ENCODE measurements at regions not wholly inside any gene's neighbourhood (a gene's known extent, or its start where the extent isn't known, plus 50 kb on each side); places are given as distances from the start of the nearest gene placed in this dataset.

DNA sequence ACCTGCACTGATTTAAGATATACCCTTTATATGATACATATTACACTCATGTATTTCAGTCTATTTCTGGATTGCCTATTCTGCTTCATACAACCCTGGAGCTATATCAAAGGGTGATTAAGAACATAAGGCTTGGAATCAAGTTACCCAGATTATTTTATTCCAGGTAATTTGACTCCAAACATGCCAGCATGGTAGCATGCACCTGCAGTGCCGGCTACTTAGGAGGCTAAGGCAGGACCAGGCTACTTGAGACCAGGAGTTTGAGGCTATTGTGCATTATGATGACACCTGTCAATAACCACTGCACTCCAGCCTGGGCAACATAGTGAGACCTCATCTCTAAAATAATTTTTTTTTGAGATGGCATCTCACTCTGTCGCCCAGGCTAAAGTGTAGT, 50.4 kb upstream of the NEO1 start:
- DNase-seq = peak in 2 of 3 experiments; percentile 19 to 52

DNA sequence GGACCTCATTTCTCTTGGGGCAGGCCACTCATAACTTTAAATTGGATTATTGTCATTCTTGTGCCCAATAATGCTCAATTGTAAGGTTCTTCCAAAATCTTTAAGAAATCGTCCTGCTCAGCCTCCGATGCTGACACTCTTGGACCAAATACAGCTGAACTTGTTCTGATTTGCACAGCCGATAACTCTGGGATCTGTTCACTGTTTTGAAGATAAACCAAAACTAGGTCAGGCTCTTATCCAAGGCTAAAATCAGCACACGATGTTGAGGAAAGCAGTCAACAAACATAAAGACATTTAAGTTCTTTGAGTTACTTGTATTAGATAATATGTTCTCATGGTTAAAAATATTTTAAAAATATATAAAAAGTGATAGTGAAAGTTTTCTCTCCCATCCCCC, 52.0 kb upstream of the NEO1 start:
- no peak for DNase-seq

DNA sequence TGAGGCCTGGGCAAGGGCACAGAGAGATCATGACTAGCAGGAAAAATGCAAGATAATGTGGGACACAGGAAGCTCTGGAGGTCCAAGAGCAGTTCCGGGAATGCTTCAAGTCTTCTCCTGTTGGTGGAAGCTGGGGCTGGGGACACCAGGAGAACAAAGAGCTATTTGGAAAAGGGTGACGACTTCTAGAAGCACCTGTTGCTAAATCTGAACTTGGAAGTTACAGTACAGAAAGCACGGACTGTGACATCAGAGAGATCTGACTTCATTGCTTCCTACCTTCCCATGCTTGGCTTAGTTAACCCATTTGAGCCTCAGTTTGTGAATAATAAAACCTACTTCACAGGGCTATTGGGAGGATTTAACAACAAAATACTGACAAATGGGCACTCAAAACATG, 52.7 kb upstream of the NEO1 start:
- no peak for DNase-seq

DNA sequence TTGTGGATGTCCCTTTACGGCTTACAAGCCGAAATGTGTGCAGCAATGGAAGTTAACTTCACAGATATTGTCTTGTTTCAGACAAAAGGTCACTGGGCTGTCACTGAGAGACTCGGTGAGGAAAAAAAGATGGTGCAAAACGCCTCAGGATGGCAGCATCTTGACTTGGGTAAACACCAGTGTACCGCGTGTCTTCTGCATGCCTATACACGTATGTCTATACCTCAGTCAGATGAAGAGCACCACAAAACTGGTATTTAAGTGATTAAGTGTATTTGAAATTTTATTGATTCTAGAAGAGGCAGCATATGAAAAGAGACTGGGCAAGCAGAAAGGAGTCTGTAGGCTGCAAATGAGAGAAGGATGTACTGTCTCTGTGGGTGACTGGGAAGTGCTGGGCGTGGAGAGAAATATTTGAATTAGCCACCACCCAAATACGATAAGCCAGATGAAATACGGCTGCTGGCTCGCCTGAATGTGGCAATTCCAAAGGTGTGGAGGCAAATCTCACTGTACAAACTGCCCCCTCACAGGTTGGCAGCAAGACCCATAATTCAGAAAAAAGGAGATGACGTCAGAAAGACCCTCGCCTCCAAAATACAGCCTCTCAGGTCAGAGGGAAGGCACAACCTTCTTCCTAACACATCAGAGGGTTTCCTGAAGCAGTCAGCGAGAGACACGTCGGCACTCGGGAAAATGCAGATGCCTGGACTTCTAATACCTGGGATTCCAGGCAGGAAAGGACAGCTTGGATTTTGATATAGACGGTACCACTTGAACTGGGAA, 53.4 kb upstream of the NEO1 start:
- no peak for DNase-seq

DNA sequence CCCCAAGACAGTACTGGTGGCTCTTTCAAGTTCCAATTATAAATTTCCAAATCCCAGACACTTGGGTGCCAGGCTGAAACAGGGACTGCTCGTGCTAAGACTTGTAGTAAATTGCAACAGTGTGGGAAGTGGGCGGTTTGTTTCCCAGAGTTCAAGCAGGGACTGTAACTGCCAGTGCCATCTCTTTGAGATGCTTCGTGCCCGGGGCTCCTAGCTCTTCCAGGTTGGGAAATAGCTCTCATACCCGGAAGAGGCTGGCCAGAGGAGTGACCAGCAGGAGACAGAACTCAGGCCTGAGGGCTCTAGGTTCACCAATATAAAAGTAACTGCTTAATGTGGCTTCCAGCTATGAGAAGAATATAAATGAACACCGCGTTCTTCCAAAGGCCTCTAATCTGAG, 54.0 kb upstream of the NEO1 start:
- no peak for DNase-seq

DNA sequence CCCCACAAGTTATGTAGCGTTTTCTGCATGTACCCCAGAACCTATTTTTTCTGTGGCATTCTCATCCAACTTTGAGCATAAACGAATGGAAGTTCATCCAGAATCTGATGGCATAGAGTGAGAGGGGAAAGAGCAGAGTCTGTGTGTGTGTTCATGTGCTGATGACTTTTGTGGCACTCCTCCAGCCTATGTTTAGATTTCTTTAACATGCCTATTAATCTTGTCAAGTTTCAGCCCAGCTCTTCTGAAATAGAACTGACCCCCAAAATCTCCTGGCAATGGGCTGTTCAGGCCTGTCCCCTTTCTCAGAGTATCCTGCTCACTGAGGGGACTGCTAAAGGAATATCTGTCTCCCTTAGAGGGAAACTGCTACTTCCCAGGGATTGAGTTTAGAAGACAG, 56.4 kb upstream of the NEO1 start:
- peak in 2 of 3 experiments; percentile 26 to 48 for DNase-seq

DNA sequence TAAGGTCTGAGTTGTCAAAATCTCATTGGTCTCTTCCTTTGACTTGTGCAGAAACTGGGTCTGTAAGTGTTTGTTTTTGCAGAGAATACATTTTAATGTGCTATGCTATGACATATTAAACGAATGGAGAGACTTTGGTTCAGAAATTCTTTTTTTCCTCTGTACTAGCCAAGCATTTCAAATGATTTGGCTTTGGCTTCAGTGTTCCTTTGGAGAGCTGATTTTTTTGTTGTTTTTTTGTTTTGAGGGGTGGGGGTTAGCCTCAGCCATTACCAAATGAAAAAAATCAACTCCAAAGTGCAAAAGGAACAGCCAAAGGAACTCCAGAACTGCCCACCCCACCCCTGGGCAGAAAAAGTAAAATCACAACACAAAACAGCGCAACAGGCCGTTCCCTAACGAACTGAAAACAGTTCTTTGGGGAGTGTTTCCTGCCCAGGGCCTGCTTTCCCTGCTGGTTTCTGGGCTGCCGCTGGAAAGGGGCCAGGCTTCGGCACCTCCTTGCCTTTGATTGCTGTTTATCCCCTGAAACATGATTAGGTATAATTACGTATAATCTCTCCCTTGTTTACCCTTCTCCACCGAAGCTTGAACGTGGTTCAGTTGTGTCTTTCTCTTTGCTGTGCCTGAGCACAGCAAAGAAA, 57.6 kb upstream of the NEO1 start:
- DNase-seq = peak in 2 of 3 experiments; percentile 83 to 96

DNA sequence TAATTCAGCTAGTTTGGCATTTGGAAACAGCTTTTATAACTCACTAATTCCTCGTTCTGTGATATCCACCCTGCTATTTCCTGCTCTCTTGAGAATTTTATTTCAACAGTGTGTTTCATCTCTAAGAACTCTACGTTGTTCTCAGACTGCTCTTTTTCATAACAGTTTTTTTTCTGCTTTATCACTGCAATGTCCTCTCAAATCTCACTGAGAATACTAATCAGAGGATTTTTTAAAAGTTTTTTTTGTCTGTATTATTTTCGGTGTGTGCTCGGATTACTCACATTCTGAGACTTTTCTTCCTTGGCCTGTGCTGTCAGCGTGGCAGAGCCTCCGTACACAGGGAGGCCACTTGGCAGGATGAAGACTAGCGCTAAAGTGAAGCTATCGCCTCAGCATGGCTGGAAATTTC, 59.4 kb upstream of the NEO1 start:
- DNase-seq = no peak

DNA sequence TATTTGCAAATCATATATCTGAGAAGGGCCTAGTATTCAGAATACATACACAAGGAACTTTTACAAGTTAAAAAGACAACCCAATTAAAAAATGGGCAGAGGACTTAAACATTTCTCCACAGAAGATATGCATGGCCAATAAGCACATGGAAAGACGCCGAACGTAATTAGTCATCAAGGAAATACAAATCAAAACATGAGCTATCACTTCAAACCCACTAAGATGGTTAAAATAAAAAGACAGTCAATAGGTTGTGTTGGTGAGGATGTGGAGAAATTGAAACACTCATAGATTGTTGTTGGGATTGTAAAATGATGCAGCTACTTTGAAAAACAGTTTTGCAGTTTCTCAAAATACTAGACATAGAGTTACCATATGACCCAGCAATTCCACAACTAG, 61.2 kb upstream of the NEO1 start:
- DNase-seq = no peak

DNA sequence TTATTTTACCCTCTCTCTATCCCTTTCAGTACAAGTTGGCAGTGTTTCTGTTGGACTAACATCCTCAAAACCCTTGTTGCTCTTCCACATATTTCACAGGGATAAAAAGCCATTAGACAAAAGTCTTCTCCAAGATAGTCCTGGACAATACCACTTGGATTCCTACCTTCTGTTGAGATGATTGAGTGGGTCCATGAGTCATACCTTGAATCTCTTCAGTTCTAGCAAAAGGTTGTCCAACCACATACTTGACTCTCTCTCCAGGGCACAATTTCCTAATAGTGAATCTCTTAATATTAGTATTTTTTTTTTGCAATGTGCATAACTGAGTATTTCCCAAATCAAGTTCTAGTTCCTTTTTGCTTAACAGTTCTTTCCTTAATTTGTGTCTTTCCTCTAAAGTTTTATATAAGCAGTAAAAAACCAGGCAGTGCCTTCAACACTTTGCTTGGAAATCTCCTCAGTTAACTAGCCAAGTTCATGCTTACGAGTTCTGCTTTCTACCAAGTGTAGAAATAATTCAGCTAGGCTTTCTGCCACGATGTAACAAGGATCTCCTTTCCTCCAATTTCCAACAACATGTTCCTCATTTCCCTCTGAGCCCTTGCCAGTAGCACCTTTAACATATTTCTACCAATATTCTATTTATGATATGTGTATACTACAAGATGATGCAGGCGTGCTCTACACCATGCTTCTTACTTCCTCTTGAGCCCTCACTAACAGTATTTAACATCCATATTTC, 68.3 kb upstream of the NEO1 start:
- no peak for DNase-seq

DNA sequence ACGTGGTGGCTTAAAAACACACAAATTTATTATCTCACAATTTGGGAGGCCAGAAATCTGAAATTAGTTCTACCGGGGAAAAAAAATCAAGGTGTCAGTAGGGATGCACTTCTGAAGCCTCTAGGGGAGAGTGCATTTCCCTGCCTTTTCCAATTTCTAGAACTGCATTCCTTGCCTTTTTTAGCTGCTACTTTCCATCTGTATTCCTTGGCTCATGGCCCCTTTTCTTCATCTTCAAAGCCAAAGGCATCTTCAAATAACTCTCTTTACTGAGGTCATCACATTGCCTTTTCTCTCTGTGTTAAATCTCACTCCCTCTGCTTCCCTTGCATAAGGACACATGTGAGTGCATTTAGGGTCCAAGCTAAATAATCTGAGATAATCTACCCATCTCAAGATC, 69.5 kb upstream of the NEO1 start:
- no peak for DNase-seq

DNA sequence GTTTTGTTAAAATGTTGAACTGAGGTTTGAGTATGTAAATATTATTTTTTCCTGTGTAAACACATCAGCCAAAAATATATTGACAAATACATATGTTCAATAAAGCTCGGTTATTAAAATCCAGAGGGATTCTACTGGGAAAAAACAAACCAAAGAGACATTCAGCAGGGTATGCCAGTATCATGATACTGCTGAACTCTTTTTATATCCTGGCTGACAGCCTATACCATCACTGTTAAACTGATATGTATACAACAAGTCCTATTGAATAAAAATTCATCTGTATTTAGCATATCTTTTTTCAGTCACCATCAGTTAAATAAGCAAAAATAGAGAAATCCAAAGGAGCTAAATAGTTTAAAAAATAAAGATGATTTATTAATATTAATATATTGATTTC, 71.6 kb upstream of the NEO1 start:
- DNase-seq = no peak

DNA sequence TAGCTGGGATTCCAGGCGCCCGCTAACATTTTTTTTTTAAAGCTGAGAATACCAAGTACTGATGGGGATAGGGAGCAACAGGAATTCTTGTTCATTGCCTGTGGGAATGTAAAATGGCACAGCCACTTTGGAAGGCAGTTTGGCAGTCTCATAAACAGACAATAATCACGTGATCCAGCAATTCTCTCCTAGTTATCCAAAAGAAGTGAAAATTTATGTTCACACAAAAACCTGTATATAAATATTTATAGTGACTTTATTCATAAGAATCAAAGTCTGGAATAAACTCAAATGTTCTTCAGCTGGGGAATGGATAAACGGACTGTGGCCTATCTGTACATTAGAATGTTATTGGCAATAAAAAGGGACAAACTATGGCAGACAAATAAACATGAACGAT, 72.5 kb upstream of the NEO1 start:
- no peak for DNase-seq

DNA sequence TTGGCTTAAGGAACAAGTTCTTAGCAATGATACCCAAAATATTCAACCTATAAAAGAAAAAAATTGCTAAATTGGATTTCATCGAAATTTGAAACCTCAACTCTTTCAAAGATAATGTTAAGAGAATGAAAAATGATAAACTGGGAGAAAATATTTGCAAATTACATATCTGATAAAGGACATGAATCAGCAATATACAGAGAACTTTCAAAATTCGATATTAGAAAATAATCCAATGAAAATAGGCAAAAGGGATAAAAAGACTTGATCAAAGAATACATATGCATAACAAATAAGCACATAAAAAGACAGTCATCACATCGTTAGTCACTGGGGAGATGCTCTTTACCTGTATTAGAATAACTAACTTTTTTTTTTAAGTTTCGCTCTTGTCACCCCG, 73.0 kb upstream of the NEO1 start:
- no peak for DNase-seq

DNA sequence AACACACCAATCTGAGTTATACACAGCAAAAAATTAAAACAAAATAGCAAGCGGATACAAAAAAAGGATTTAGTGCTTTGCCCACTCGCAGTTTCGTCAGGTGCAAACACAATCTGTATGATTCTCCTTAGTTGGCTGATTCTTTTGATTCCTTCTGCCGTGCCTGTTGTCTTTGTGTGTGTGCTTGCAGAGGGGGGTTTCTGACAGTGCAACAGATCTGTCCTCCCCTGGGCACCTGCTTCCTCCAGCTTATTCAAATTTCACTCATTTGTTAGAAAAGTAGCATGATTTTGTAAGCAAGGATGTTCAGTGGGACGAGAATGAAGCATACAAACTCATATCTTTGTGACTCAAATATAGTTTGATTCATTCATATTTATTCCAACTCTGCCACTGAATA, 74.0 kb upstream of the NEO1 start:
- DNase-seq = no peak

DNA sequence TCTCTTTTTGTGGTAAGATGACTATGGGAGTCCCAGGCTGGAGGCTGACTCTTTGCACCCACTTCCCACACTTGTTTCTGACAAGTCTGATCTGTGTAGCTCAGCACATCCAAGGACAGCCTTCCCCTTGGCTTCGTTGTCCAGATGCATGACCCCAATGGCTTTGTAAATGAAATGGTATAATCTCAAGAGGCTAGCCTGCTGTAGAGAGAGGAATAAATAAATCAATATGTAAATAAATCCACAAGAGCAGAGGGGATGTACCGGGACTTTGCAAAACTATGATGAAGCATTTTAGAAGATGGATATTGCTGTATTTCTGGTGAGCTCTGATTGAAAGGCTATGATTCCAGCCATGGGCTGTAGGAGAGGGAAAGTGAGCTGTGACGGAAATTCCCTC, 79.9 kb upstream of the NEO1 start:
- no peak for DNase-seq

DNA sequence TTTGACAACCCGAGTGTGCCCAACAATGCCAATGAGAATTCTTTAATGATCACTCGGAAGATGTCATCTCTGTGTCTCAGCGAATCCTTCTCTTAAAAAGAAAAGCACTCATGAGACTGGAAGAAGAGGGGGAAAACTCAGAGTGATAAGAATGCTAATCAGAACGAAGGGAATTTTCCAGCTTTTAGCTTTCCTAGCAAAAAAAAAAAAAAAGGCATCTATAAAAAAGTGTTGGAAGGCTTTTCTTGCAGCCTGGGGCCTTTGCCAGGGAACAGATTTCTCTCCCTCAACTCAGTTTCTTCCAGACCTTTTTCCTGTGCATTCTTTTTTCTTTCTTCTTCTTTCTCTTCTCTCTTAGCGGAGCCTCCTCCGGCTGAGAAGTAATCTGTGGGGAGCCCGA, 80.5 kb upstream of the NEO1 start:
- no peak for DNase-seq

DNA sequence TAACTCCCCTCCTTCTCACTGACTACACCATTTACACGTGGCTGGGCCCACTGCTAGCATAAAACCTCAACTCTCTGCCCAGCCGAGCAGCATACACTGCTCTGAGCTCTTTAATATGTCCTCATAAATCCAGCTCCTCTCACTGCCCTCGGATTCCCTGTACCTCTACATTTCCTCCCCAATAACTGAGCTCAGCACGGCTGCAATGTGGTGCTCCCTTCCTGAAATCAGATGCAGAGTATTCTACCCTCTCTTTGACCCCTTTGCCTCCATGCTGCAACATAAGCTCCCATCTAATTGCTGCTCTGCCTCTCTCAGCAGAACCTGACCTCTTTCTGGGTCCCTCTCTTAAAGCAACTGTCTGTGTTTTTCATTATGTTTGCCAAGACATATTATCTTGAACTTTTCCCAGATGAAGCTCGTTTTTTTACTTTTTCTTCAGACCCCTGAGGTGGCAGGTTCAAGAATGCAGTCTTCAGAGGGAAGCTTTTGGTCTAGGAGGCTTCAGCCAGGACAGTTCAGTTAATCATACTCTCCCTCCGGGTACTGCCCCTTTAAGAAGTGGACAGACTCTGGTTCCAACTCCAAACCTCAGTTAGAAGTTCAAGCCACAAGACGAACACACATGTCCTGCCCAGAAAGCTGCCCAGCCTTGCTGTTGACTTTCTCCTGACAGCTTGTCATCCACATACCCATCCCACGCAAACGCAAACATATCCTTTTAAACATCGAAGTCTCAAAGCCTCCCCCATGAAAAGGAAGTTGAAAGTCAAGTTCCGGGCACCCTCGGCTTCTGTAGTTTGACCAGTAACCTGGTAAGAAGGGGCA, 81.1 kb upstream of the NEO1 start:
- no peak for DNase-seq

DNA sequence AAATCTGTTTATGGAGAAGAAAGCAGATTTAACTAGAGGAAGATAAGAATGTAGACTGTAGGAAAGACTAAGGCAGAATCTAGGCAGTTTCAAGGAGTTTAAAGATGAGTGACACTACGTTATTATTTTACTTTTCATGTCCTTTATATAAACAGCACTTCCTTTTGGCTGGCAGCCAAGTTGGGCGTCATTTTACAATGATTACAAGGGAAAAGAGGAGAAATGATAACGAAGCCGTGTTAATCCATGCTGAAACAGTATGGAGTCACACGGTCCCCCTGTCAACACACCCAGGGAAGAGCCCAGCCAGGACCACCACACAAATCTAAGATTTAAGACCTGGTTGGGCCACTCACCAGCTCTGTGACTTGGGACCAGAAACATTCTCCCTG, 83.7 kb upstream of the NEO1 start:
- peak; percentile 17 to 74 (median 37) for DNase-seq

DNA sequence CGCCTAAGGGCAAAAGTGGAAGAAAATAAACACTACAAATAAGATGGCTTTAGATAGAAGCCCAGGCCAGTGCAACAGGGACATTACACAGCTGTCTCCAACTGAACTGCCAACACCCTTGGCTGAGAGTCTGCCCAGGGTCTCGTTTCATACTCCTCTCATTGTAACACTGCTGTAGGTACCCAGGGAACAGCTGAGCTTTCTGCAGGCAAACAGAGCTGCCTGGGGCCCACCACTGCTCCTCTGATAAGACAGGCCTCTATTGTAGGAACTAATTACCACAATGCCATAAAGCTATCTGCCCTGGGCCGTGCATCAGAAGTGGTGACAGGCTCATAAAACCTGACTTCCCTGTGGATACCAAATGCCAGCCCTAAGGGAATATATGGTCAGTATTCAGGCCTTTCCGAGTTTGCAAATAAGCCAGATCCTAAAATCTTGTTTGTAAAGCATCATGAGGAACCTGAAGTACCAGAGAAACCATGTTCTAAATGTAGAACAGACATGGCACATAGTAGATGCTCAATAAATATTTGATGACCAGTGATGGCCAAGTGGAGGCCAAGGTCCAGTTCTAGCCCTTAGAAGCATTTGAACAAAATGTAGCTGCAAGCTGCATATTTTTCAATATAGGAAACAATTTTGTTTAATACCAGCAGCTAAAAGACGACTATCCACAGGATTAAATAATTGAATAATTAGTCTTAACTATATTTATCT, 84.3 kb upstream of the NEO1 start:
- peak in 1 of 3 experiments; percentile 41 for DNase-seq

DNA sequence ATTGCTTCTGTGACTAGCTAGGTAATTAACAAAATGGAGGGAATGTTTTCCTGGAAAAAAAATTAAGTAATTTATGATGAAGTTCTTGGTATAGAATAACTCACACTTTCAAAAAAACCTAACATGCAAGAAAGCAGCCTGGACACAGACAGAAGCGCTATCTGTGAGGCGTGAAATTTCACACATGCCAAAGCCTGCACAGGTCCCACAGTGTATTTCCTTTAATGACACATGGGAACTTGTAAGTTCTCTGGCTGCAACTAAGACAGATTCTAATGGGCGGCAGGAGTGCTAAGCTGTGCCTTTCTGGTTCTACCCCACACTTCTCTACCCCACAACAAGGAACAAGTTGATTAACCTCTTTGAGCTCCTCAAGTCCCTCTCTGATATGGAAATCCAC, 84.9 kb upstream of the NEO1 start:
- DNase-seq = peak in 1 of 3 experiments; percentile 41

DNA sequence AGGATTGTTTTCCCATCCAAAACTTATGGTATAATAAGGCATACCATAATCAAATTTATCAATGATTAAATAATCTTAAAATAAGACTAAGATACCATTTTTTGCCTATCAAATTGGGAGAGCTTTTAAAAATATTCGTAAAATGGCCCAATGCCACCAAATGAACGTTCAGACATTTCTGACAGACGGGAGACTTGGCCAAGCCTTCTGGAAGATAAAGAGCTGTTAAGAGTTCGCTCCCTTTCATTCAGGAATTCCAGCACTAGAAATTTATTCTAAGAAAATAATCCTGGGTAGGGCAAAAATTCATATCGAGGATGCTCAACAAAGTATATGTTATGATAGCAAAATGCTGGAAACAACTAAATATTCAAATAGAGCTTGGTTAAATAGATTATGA, 85.6 kb upstream of the NEO1 start:
- no peak for DNase-seq

DNA sequence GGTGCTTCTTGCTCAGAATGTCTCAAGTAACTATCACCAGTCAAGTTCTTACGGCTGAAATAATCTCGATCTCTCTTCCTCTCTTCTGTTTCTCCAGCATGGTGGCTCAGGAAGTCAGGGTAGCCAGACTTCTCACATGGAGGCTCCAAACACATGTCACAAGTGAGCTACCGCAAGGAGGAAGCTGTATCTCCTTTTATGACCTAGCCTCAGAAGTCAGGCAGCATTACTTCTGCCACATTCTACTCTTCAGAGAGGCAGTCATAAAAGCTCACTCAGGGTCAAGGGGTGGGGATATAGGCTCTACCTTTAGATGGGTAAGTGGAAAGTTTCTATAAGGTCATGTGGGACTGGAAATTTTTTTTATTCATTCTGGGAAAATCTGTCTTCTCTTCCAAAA, 86.6 kb upstream of the NEO1 start:
- no peak for DNase-seq

Measured in NCI-H1417 (cell line).